Right lobe of liver (tissue), 6 donors: ENCODE measurements at regions not wholly inside any gene's neighbourhood (a gene's known extent, or its start where the extent isn't known, plus 50 kb on each side); places are given as distances from the start of the nearest gene placed in this dataset.

Experiments used
- ATAC-seq, 4 donors: fragments of 200-7000 bp; cut with Tn5 transposase; one replicate each; pipeline ENCODE4 v1.9.1; 2020; ENCODE audit warnings: mild to moderate bottlenecking in 4 of 4, moderate library complexity in 4 of 4
- DNase-seq, 3 donors: peaks; one replicate each; pipeline ENCODE4 v3.0.0-alpha.2; 2020
- H3K27ac ChIP-seq, 3 donors: fragments of 200-600 bp; one replicate each; pipeline ENCODE4 v1.8.0; 2022
- H3K27me3 ChIP-seq, 2 donors: fragments of 200-600 bp; one replicate each; pipeline ENCODE4 v1.8.0; 2022
- H3K36me3 ChIP-seq, 4 donors: fragments of 200-600 bp; sonication (generic) in 1 of 4; one replicate each; pipeline versions ENCODE4 v1.5.1 to v1.8.0; 2017 to 2022; ENCODE audit warnings: control low read depth in 1 of 4
- H3K4me1 ChIP-seq, 4 donors: fragments of 200-600 bp; sonication (generic) in 1 of 4; one replicate each; pipeline versions ENCODE4 v1.5.1 to v1.8.0; 2017 to 2022; ENCODE audit warnings: control low read depth in 1 of 4
- H3K4me3 ChIP-seq, 3 donors: fragments of 200-600 bp; one replicate each; pipeline ENCODE4 v1.8.0; 2022
- H3K9me3 ChIP-seq, 4 donors: fragments of 200-600 bp; sonication (generic) in 1 of 4; one replicate each; pipeline versions ENCODE4 v1.5.1 to v1.8.0; 2017 to 2022; ENCODE audit warnings: control low read depth in 1 of 4
- CTCF ChIP-seq, 4 donors: fragments of 200-600 bp in 3 of 4; fragments of 450-650 bp in 1 of 4; IDR thresholded peaks; one replicate each; pipeline versions ENCODE4 v1.5.1 to v1.8.0; 2016 to 2022; ENCODE audit warnings: antibody characterized with exemption in 4 of 4, mild to moderate bottlenecking in 2 of 4
- POLR2A ChIP-seq: fragments of 450-650 bp; IDR thresholded peaks from one replicate; pipeline ENCODE4 v1.6.1; 2017; ENCODE audit warnings: antibody characterized with exemption, mild to moderate bottlenecking
- WGBS: methylation state at CpG from one replicate; pipeline ENCODE4 v1.1.6; 2018; ENCODE audit warnings: low coverage, low lambda C conversion rate; ENCODE audit not compliant: insufficient coverage; ENCODE audit errors: missing lambda C conversion rate; 5-methylcytosine and 5-hydroxymethylcytosine counted together
- intact Hi-C, 2 donors: fragments of 100-400 bp; cut with DNase I; formaldehyde crosslinking; loops; one replicate each; pipeline versions ENCODE4 v1.11.2 to v1.14.1; 2022
- donor health status: DM: no; HTN: yes; CAD: no.
- donor health status: DM: no; HTN: no; CAD: no.
- donor health status: DM: no; HTN: no; CAD: no.
- donor health status: DM: no; HTN: yes; CAD: no.
- donor health status: DM: no; HTN: yes; CAD: no.

DNA sequence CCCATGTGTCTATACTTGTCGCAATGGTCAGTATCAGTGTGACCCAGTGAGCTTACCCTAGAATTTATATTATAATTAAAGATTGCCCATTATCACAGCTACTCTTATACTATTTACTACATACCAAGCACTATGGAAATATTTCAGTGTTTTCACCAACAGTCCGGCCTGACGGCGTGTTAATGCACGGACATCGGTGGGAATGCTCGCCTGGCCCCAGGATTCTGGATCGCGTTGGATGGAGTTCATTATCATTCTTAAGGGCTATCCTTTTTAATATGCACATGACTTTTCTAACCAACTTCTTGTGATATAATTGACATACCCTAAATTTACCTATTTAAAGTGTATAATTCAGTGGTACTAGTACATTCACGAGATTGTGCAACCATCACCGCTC is 51.8 kb upstream of the AFDN start:
- intact Hi-C loops = no loop called here
- Histone ChIP-seq H3K27me3 (no peaks in the 10 kb centered on the region), H3K4me3 (no peak overlapping the region), H3K36me3 (no peaks in the 10 kb centered on the region), H3K4me1 (no peaks in the 10 kb centered on the region), H3K9me3 (no peaks in the 10 kb centered on the region), H3K27ac (no peak overlapping the region)
- DNase-seq = no peak
- ATAC-seq = no peak
- 93% methylated on average over 11 of the region's 11 CpGs for WGBS
- no peak for TF ChIP-seq CTCF (IDR thresholded peaks at IDR 0.05)
- no peak for TF ChIP-seq POLR2A

DNA sequence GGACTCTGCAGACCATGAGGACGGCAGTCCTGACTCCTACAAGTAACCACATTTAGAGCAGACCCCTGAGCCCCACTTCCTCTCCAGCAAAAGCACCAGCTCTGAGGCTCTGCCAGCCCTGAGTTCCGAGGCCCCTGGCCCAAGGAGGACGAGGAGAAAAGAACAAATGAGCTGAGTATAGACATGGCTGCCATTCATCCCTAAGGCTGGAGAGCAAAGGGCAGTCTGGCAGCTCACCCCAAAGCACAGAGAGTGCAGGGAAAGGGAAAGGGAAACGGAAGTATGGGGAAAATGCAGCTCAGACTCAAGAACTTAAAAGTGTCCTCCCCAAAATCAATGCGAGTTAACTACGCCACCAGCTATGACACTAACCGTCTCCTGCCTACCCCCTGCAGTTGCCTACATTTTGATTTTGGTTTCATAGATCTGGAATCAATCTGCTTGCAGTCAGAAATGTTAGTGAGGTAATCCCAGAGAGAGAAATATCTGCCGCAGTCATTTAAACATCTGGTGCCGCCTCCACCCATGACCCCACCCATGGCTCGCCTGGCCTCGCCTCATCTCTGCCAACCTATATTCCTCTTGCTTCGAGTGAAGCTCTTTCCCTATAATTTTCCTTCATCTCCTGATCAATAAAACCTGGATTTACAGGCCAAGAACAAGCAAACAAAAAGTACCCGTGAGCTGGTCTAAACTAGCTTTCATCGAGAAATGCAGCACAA is 49.6 kb upstream of the AFDN start:
- no peak for TF ChIP-seq POLR2A
- no peak for TF ChIP-seq CTCF (IDR thresholded peaks at IDR 0.05)
- H3K27ac ChIP-seq = no peak overlapping the region
- H3K4me1 ChIP-seq = no peaks in the 10 kb centered on the region
- ATAC-seq = no peak
- DNase-seq = no peak
- intact Hi-C loops = no loop called here
- WGBS = 80% methylated on average over 12 of the region's 14 CpGs
- H3K9me3 ChIP-seq = no peaks in the 10 kb centered on the region
- H3K27me3 ChIP-seq = no peaks in the 10 kb centered on the region
- no peak overlapping the region for H3K4me3 ChIP-seq
- H3K36me3 ChIP-seq = no peaks in the 10 kb centered on the region
